COLO829 (cell line): ENCODE measurements at regions not wholly inside any gene's neighbourhood (a gene's known extent, or its start where the extent isn't known, plus 50 kb on each side); places are given as distances from the start of the nearest gene placed in this dataset.

Experiments
- DNase-seq: peaks from one replicate; pipeline ENCODE4 v3.0.0; 2012; ENCODE audit warnings: low spot score

DNA sequence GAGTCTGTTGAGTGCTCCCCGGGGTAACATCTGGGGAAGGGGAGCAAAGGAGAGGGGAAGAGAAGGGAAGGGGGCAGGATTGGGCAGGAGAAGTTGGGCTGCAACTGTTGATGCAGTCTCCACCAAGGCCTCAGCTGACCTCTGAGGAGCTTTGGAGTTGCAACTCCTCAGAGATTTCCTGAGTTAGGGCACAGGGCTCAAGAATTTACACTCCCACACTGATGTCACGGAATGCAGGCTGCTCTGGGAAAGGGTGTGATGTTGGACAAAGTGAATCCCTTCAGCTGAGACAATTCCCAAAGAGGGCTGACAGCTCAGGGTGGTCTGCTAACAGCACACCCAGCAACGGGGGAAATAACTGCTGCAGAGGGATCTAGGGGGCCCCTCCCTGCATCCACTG is 295.6 kb downstream of the PCNX1 start:
- no peak for DNase-seq

DNA sequence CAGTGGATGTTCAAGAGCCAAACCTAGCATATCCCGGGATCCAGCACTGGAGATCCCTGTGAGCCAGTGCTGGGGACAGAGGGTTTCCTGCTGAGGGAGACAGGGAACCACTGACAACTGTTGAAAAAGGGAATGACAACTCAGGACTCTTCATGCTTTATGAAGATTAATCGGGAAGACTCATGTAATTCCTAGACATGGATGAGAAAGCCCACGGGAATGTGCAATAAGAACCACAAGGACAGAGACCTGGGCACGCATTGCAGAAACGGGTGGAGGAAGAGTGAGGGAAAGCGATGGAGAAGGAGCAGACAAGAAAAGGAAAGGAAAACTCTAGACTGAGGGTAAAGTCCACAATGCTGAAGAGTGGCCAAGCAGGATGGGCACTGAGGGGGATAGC is 296.0 kb downstream of the PCNX1 start:
- no peak for DNase-seq

- no peak for DNase-seq
Observed at GRCh38 chr14:71204231-71204630, 297.0 kb downstream of the PCNX1 start.

DNA sequence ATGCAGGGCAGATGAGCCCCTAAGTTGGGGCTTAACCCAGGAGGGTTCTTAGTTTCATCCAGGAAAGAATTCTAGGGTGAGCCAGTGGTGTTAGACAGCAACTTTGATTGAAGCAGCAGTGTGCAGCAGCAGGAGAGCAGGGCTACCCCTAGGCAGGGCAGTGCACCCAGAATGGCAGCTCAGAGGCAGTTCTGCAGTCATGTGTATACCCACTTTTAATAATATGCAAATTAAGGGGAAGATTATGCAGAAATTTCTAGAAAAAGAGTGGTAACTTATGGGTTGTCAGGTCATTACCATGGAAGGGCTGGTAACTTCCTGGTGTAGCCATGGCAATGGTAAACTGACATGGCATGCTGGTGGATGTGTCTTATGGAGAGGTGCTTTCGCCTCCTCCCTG is 297.5 kb downstream of the PCNX1 start:
- no peak for DNase-seq

DNA sequence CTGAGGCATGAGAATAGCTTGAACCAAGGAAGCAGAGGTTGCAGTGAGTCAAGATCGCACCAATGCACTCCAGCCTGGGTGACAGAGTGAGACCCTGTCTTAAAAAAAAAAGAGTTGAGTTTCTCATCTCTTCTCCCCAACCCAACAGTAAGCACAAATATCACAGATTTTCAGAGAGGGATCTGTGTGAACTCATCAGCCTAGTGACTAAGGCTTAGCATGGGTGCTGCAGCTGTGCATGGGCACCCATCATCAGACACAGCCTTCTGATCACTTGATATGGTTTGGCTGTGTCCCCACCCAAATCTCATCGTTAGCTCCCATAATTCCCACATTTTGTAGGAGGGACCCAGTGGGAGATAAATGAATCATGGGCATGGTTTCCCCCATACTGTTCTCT is 298.9 kb downstream of the PCNX1 start:
- no peak for DNase-seq

DNA sequence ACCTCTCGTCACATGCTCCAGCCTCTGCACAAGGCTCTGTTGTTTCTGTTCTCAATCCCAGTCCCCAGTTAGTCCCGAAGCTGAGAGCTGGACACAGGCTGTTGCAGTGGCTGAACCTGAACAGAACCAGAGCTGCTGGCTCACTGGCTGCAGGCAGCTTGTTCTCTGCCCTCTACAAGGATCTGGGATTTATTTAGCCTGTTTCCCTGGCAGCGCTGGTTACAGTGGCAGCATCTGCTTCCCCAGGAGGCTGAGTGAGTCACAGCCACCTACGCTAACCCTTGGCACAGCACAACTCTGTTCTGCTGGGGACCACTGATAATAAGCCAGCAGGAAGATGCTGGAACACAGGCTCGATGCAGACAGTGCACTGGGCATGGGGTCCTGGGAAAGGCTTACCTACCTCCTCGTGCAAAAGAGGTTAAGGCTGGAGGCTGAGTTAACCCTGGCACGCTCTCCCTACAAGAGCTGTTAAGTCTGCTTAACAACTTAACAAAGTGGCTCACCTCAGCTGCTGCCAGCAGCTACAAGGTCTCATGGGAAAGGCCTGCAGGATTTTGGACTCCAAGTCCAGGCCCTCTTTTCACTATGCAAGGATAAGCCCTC is 299.6 kb downstream of the PCNX1 start:
- peak; percentile 93 for DNase-seq

GRCh38 chr14:71208702-71209357 is 301.6 kb downstream of the PCNX1 start:
- DNase-seq: no peak

DNA sequence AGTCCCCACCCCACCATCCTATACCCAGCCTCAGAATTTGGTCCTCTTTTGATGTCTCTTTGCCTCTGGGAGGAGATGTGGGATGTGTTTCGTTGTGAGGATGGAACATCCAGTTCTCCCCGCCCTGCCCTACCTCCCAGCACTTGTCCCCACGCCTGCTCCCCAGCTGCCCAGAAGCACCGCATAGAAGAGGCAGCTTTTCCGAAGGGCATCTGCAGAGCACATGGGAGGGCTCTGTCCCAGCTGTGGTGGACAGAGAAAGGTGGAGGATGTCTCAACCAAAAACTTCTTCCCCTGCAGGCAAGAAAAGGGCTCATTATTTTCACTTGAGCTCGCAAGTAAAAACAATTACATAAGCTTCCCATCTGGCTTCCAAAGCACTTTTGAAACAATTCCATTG is 302.6 kb downstream of the PCNX1 start:
- no peak for DNase-seq

- no peak for DNase-seq
Observed at GRCh38 chr14:71212093-71212492, 304.8 kb downstream of the PCNX1 start.

GRCh38 chr14:71212683-71213107 is 305.4 kb downstream of the PCNX1 start:
- DNase-seq: no peak

DNA sequence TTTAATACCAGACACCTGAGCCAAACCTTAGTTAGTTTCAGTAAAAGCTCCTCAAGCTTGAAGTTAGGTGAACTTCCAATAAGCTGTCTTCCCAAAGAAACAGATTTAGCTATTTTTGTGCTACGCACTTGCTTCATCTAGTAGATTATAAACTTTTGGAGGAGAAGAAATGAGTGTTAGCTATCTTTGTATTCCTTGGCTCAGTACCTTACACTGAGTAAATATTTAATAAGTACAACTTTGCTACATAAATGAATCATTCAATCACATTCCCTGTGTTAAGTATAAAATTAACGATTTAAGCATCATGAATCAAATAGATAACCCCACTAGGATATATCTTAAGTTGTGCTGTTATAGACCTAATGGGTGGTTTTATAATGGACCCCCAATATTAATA is 307.0 kb downstream of the PCNX1 start:
- DNase-seq: no peak

DNA sequence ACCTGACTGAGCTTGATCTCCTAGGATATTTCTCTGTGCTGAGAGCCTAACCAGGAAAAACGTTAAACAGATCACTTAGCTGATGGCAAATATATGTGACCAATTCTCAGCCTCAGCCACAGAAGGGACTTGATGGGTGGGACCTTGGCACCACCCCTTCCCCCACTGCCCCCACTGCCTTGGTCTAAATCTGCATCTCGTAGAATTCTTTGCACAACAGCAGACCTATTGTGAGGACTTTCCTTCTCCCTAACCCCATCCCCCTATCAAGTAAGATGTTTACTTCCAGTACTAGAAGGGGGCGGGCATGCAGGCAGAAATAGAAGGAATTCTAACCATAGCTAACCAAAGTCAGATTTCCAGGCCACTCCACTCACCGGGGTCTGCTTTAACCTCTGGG is 313.2 kb downstream of the PCNX1 start:
- no peak for DNase-seq

DNA sequence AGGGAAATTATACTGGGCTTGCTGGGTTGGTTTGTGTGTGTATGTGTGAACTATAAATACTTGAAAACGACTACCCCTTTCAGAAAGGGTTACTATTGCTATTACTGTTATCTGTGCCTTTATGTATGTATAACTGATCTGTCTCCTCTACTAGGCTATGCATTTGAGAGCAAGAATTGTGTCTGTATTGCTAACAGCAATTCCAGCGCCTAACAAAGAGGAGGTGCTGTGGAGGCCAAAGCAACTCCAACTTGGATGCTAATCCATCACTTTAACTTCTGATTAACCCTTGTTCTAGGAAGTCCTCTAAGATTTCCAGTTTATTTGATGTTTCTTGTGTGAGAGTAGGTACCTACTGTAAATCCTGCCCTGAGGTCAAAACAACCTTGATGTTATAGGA is 313.9 kb downstream of the PCNX1 start:
- DNase-seq: no peak

GRCh38 chr14:71225113-71225512 is 317.9 kb downstream of the PCNX1 start:
- no peak for DNase-seq

- peak; percentile 45 for DNase-seq
Observed at GRCh38 chr14:71228711-71229110, 321.5 kb downstream of the PCNX1 start.

- DNase-seq: no peak
Observed at GRCh38 chr14:71229875-71230274, 322.6 kb downstream of the PCNX1 start.

DNA sequence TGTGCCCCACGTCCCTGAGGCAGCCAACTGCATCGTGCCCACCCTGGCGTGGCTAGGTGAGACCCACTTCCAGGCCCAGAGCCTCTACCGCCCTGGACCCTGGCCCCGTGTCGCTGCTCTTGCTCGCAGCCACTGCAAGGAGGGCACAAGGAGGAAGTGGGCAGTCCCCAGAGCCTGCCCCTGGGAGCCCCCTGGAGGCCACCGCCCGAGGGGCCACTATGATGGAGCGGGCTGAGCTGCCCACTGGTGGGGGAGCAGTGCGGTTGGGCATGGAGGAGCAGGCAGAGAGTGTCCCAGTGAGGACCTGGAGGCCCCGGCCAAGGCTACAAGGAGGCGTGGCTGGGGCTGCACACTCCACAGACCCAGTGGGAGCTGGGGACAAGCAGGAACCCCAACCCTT is 323.6 kb downstream of the PCNX1 start:
- DNase-seq: no peak

DNA sequence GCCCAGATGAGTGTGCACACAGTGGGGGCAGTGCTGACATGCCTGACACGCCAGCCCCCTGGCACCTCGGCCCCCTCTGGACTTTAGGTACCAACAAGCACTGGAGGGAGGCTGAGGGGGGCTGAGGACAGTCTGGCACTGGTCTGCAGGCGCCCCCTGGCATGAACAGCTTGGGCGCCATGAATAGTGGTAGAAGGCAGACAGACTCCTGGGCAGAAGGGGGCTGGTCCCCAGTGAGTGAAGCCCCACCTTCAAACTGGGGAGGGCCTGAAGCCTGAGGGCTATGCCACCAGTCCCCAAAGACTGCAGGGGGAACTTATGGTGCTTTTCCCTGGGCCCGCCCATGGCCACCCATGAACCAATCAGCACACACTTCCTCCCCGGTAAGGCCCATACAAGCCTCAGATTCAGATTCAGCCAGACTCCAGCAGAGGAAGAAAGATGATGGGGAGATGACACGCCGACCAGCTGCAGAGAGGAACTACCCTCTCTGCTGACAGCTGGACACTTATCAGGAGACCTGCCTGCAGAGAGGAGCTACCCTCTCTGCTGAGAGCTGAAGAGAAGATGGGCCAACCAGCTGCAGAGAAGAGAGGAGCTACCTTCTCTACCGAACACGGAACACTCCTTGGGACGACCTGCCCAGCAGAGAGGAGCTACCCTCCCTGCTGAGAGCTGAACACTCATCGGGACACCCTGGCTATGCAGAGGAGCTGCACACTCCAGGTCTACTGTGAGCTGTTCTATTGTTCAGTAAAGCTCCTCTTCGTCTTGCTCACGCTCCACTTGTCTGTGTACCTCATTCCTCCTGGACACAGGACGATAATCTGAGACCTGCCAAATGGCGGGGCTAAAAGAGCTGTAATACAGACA is 324.5 kb downstream of the PCNX1 start:
- no peak for DNase-seq

- no peak for DNase-seq
Observed at GRCh38 chr14:71232506-71232905, 325.2 kb downstream of the PCNX1 start.

DNA sequence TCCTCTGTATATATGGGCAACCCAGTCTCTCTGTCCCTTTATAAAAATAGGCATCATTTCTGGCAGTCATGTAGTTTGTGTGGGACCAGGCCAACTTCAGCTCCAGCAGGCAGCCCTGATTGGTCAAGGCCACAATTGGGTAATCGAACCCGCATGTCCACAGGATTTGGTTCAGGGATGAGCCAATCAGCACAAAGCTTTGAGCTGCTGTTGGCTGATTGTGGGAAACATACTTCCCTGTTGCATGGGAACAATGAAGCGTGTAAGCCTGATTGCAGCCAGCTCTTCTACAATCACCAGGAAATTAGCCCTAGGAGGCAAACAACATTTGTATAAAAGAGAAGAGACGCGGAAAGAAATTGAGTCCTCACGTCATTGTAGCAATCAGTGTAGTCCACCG is 328.6 kb downstream of the PCNX1 start:
- no peak for DNase-seq

GRCh38 chr14:71236487-71236886 is 329.2 kb downstream of the PCNX1 start:
- DNase-seq: no peak

- DNase-seq: no peak
Observed at GRCh38 chr14:71237556-71237955, 330.3 kb downstream of the PCNX1 start.

DNA sequence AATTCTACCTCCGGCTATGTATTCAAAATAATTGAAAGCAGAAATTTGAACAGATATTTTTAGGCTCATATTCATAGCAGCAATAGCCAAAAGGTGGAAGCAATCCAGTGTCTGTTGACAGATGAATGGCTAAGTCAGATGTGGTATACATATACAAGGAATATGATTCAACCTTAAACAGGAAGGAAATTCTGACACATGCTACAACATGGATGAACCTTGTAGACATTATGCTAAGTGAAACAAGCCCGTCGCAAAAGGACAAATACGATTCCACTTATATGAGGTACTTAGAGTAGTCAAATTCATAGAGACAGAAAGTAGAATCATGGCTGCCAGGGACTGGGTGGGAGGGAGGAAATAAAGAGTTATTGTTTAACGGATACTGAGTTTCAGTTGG is 331.6 kb downstream of the PCNX1 start:
- DNase-seq: no peak
